ENCODE measurements at regions not wholly inside any gene's neighbourhood (a gene's known extent, or its start where the extent isn't known, plus 50 kb on each side); places are given as distances from the start of the nearest gene placed in this dataset.

GRCh38 chr5:168209244-168209995 is 82.0 kb upstream of the WWC1 start:
- no peak for DNase-seq (ENCODE audit: low spot score)

GRCh38 chr5:168209997-168210396 is 81.4 kb upstream of the WWC1 start:
- DNase-seq (ENCODE audit: low spot score) = no peak

DNA sequence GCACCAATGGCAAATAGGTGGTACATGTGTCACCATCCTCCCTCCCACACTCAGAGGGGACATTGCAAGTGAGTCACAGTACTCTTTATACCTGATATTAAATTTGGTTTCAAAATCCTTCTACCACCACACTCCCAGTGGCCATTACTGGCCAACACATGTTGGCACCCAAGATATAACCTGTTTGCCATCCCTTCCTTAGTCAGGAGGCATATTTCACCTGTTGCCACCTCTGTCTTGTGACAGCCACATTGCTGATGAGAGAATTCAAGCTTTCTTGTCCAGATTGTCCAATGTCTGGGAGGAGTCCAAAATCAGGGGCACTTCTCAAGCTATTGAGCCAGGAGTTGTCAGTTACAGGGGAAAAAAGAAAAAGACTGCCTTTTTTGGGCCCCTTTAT is 80.2 kb upstream of the WWC1 start:
- no peak for DNase-seq (ENCODE audit: low spot score)

- no peak for DNase-seq (ENCODE audit: low spot score)
Measured at GRCh38 chr5:168211936-168212335, 79.5 kb upstream of the WWC1 start.

DNA sequence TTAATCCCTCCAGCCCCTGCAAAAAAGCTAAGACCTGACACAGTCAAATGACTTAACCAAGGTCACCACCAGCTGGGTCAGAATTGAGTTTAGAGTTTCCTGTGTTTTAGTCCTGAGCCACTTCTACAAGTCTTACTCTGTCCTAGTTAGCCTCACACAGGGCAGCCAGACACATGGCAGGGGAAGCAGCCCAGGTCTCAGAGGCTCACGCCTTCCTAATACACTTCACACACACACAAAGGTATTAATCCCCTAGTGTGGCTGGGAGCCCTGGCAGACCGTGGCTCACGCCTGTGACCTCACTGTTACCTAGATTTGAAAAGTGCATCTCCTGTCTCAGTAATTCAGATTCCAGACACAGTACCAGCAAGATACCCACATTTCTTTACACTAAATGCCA is 77.4 kb upstream of the WWC1 start:
- no peak for DNase-seq (ENCODE audit: low spot score)

GRCh38 chr5:168214886-168215285 is 76.6 kb upstream of the WWC1 start:
- DNase-seq (ENCODE audit: low spot score) = no peak

GRCh38 chr5:168215646-168216045 is 75.8 kb upstream of the WWC1 start:
- DNase-seq (ENCODE audit: low spot score) = no peak

- DNase-seq (ENCODE audit: low spot score) = no peak
Measured at GRCh38 chr5:168216989-168217388, 74.5 kb upstream of the WWC1 start.

DNA sequence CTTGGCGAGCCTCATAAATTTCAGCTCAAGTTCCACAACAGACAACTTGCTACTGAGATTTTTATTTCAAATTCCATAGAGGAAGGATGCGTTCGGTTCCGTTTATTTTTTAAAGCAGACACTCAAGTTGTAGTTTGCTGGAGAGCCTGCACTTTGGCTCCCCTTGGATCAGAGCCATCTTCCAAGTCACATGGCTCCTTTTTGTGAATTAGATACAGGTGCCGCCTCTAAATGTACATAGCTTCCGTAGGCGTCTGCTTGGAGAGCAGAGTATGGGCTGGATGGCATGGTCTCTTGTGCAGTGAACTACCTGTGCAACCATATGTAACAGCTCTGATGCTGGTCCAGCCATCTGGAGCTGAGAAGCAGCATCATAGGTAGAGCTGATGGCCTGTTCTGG is 73.9 kb upstream of the WWC1 start:
- no peak for DNase-seq (ENCODE audit: low spot score)

- no peak for DNase-seq (ENCODE audit: low spot score)
Measured at GRCh38 chr5:168218746-168219145, 72.7 kb upstream of the WWC1 start.

DNA sequence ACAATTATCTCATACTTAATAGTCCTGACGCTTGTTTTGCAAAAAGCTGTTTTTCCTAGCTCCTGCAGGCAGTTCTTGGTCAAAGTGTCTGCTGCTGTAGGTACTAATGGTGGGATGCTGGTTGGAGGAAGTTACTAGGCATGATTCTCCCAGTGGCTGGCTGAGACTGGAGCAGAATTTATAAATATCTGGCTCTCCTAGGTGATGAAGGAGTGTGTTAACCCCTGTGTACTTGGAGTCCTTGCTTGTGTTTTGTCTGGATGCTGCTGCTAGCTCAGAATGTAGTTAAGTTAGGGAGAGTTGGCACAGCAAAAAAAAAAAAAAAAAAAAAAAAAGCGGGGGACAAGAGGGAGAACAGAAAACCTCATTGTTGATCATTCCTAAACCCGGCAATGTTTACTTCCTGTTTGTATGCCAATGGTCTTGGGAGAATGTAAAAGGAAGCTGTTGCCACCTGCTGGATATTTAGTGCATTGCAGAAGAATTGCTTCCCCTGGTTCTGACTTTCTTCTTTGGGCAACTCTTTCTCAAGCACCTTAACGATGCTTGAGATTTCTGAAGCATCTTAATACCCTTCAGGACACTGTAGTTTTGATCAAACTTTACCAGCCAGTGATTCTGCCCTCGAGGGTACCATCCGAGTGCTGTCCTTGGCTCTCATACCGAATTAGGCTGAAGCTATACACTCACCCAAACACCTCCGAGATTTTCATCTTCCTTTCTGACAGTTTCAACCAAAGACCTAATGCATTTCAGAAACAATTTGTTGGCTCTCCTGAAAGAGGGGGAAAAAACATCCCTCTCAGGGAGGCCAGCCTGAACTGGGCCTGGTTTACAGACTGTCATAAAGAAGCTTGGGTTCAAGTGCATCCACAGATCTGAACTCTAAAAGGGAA is 71.7 kb upstream of the WWC1 start:
- DNase-seq (ENCODE audit: low spot score) = peak; percentile 82

GRCh38 chr5:168224085-168224484 is 67.4 kb upstream of the WWC1 start:
- DNase-seq (ENCODE audit: low spot score) = no peak

GRCh38 chr5:168226012-168226411 is 65.4 kb upstream of the WWC1 start:
- no peak for DNase-seq (ENCODE audit: low spot score)

DNA sequence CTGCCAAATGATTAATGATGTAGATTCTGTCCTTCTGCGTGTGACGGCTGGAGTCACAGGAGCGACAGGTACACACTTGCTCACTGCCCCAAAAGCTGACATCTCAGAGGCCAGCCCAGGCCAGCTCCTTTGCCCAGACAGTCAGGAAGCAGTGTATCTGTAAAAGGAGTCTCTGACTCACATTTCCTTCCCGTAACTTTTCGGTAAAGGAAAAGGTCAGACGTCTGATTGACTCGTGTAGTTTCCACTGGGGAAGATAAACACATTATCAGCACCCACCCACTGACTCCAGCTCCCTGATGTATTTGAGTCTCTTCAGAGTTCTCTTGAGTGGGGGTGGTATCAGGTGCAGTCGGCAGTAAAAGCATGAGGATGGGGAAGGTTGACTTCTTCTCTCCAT is 64.4 kb upstream of the WWC1 start:
- DNase-seq (ENCODE audit: low spot score) = no peak

- DNase-seq (ENCODE audit: low spot score) = no peak
Measured at GRCh38 chr5:168227973-168228615, 63.4 kb upstream of the WWC1 start.

GRCh38 chr5:168228668-168229067 is 62.8 kb upstream of the WWC1 start:
- DNase-seq (ENCODE audit: low spot score) = no peak

DNA sequence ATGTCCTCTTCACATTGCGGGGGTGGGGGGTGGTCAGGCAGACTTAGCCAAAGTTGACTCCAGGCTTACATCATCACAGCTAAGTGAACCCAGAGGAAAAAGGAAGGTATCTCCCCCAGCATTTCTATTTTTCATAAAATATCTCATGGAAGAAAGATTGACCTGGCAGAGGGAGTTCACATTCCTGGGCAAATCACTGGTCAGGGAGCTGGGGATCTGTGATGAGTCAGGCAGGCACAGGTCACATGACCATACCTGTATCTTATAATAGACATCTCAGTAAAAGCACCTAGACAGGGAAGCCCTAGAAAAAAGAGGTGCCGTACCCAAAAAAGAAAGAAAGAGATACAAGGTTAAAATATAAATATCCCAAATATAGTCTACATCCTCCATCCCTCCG is 57.3 kb upstream of the WWC1 start:
- no peak for DNase-seq (ENCODE audit: low spot score)

DNA sequence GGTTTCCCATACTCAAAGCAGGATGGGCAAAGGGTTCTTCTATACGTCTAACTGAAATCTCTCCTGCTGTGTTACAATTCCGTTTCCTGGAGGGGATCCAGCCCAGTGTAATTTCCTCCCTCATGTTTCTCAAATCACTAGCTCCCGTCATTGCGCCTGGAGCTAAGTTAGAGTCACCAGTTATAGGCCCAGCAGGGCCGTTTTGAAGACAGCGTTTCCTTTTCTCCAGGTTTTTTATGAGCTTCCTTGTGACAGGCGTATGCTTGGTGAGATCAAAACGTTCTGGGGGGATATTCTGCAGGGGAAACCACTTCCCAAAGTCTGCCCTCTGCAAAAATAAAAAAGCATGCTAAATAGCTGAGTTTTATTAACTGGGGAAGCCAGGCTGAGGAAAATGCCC is 53.0 kb upstream of the WWC1 start:
- peak; percentile 9 for DNase-seq (ENCODE audit: low spot score)

DNA sequence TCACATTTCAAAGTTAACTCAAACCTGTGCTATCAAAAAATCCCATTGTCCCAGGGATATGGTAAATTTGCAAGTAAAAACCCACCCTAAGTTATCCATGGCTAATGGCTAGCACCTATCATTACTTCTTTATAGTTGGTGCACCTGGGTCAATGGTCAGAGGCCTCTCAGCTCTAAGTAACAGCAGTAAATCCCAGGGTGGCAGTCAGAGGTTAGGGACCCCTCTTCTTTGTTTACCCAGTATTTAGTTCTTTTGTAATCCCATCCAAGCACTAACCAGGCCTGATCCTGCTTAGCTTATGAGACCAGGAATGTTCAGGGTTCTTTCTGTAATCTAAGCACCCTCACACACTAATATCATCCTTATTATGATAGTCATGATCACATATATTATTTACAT is 52.1 kb upstream of the WWC1 start:
- no peak for DNase-seq (ENCODE audit: low spot score)

Measured in COLO829 (cell line).